MM.1S (cell line): ENCODE measurements at regions not wholly inside any gene's neighbourhood (a gene's known extent, or its start where the extent isn't known, plus 50 kb on each side); places are given as distances from the start of the nearest gene placed in this dataset.

Experiments
- DNase-seq: peaks from one replicate; pipeline ENCODE4 v3.0.0-alpha.2; 2015
- H2AFZ ChIP-seq: fragments of 300-600 bp; sonication (generic); 2 replicates; pipeline ENCODE4 v1.6.0; 2016; ENCODE audit warnings: antibody characterized with exemption, low read length
- H3F3A ChIP-seq: fragments of 300-600 bp; sonication (generic); 2 replicates; pipeline ENCODE4 v1.6.1; 2016; ENCODE audit warnings: mild to moderate bottlenecking, antibody characterized with exemption, low read length, moderate library complexity, mixed read lengths; ENCODE audit not compliant: insufficient read depth
- H3K27ac ChIP-seq: fragments of 300-600 bp; sonication (generic); 2 replicates; pipeline ENCODE4 v1.5.1; 2016; ENCODE audit warnings: mild to moderate bottlenecking, low read length
- H3K27me3 ChIP-seq: fragments of 300-600 bp; sonication (generic); replicated peaks from 2 replicates; pipeline ENCODE4 v1.6.0; 2016; ENCODE audit warnings: low read length; ENCODE audit not compliant: insufficient read depth
- H3K36me3 ChIP-seq: fragments of 300-600 bp; sonication (generic); replicated peaks from 2 replicates; pipeline ENCODE4 v1.6.1; 2016; ENCODE audit warnings: mild to moderate bottlenecking, low read length, mixed read lengths; ENCODE audit not compliant: insufficient read depth
- H3K4me1 ChIP-seq: fragments of 300-600 bp; sonication (generic); 2 replicates; pipeline ENCODE4 v1.6.1; 2016; ENCODE audit warnings: low read length, mixed read lengths
- H3K4me2 ChIP-seq: fragments of 300-600 bp; sonication (generic); 2 replicates; pipeline ENCODE4 v1.6.0; 2016; ENCODE audit warnings: low read depth, low read length
- H3K4me3 ChIP-seq: fragments of 300-600 bp; sonication (generic); 2 replicates; pipeline ENCODE4 v1.5.1; 2016; ENCODE audit warnings: low read length, mixed read lengths
- H3K79me2 ChIP-seq: fragments of 300-600 bp; sonication (generic); 2 replicates; pipeline ENCODE4 v1.6.1; 2016; ENCODE audit warnings: mixed run types, low read length, mixed read lengths
- H3K9ac ChIP-seq: fragments of 300-600 bp; sonication (generic); 2 replicates; pipeline ENCODE4 v1.6.1; 2016; ENCODE audit warnings: low read length, mixed read lengths
- H3K9me2 ChIP-seq: fragments of 300-600 bp; sonication (generic); replicated peaks from 2 replicates; pipeline ENCODE4 v1.6.1; 2016; ENCODE audit warnings: mild to moderate bottlenecking, low read length, mixed read lengths; ENCODE audit not compliant: insufficient read depth
- H3K9me3 ChIP-seq: fragments of 300-600 bp; sonication (generic); replicated peaks from 2 replicates; pipeline ENCODE4 v1.6.1; 2016; ENCODE audit warnings: mild to moderate bottlenecking, low read length, mixed read lengths; ENCODE audit not compliant: insufficient read depth
- H4K20me1 ChIP-seq: fragments of 300-600 bp; sonication (generic); 2 replicates; pipeline ENCODE4 v1.6.1; 2016; ENCODE audit warnings: mild to moderate bottlenecking, low read length, moderate library complexity, mixed read lengths; ENCODE audit not compliant: insufficient read depth
- CTCF ChIP-seq: fragments of 300-600 bp; sonication (generic); IDR thresholded peaks from 2 replicates; pipeline ENCODE4 v1.5.1; 2016; ENCODE audit warnings: antibody characterized with exemption, low read length, mixed read lengths
- EZH2 ChIP-seq: fragments of 300-600 bp; sonication (generic); optimal IDR thresholded peaks from 2 replicates; pipeline ENCODE3; 2017; ENCODE audit warnings: low read depth, mild to moderate bottlenecking, antibody characterized with exemption, low read length, mixed read lengths
- EZH2phosphoT487 ChIP-seq: fragments of 300-600 bp; sonication (generic); IDR thresholded peaks from 2 replicates; pipeline ENCODE4 v1.6.1; 2018; ENCODE audit warnings: antibody characterized with exemption, low read length

DNA sequence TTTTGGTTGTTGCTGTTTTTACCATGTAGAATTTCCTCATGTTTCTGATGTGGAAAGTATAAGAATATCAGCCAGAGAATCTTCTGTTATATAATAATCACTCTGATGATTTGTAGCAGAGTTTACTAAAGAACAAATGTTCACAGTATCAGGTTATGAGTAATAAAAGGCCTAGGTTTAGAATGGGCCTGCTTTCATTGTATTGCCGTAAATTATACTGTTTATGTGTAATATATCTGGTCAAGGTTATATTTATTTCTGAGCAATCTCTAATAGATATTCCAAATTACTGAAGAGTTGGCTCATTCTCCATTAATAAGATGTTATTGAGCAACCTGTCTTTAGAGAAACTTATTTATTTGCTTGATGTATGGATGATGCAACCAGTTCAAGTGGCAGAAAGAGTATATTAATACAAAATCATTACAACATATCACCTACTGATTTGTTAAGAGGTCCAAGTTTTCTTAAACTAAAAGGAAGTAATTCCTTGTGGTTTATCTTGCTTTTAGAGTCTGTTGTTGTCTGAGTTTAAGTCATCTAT, 649.4 kb upstream of the CXADR start:
- no peak overlapping the region for H2AFZ ChIP-seq
- H3K27ac ChIP-seq, result no peak overlapping the region
- H3K79me2 ChIP-seq, result no peaks in the 10 kb centered on the region
- H3F3A ChIP-seq, result no peaks in the 10 kb centered on the region
- DNase-seq, result no peak
- no peaks in the 10 kb centered on the region for H3K4me1 ChIP-seq
- H3K9me3 ChIP-seq, result no peaks in the 10 kb centered on the region
- H3K4me3 ChIP-seq, result no peak overlapping the region
- no peaks in the 10 kb centered on the region for H4K20me1 ChIP-seq
- H3K36me3 ChIP-seq, result no peaks in the 10 kb centered on the region
- no peak overlapping the region for H3K4me2 ChIP-seq
- TF ChIP-seq EZH2, result no peak
- no peak for TF ChIP-seq CTCF
- TF ChIP-seq EZH2phosphoT487, result no peak
- no peak overlapping the region for H3K9ac ChIP-seq
- no peaks in the 10 kb centered on the region for H3K27me3 ChIP-seq
- no peaks in the 10 kb centered on the region for H3K9me2 ChIP-seq

DNA sequence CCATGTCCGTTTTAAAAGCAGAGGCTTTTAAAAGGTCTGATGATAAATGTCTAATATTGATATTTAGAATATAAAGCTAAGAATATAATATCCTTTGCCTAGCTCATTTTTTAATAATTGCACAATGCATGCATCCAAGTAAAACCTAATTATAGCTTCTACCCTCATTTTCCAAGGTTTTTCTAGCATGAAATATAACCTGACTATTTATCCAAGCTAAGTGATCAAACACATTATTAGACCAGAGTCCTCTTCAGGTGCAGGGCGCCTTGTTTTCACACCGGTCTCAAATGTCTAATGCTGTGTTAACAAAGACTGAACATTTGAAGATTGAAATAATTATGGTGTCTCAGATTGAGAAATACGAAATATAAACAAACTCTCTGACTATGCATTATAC, 648.9 kb upstream of the CXADR start:
- H3F3A ChIP-seq, result no peaks in the 10 kb centered on the region
- H3K9me3 ChIP-seq, result no peaks in the 10 kb centered on the region
- H3K4me2 ChIP-seq, result no peak overlapping the region
- H3K9ac ChIP-seq, result no peak overlapping the region
- no peak overlapping the region for H3K4me3 ChIP-seq
- DNase-seq, result no peak
- H4K20me1 ChIP-seq, result no peaks in the 10 kb centered on the region
- no peak overlapping the region for H2AFZ ChIP-seq
- no peaks in the 10 kb centered on the region for H3K4me1 ChIP-seq
- no peak overlapping the region for H3K27ac ChIP-seq
- no peaks in the 10 kb centered on the region for H3K79me2 ChIP-seq
- TF ChIP-seq EZH2phosphoT487, result no peak
- TF ChIP-seq CTCF, result no peak
- TF ChIP-seq EZH2, result no peak
- no peaks in the 10 kb centered on the region for H3K36me3 ChIP-seq
- H3K27me3 ChIP-seq, result no peaks in the 10 kb centered on the region
- no peaks in the 10 kb centered on the region for H3K9me2 ChIP-seq

DNA sequence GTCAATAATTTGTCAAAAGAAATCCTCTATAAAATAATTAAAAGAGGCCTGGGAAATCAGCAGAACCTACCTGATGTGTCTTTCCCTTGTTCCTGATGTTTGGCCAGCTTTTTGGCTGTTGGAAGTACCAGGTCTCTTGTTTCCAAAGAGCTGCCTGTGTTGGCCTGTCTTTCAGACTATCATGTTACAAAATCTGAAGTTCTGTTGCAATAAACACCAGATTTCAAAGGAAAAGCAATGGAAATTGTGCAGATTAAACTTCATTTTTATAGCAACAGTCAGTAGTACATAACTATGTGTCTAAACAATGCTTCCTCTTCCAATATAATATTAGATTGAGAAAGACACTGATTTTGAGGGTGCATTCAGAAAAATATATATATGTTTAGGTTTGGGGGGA, 647.2 kb upstream of the CXADR start:
- no peaks in the 10 kb centered on the region for H3K9me2 ChIP-seq
- no peak overlapping the region for H2AFZ ChIP-seq
- H3K4me3 ChIP-seq, result no peak overlapping the region
- TF ChIP-seq EZH2phosphoT487 (no peak), EZH2 (no peak), CTCF (no peak)
- H3K4me2 ChIP-seq, result no peak overlapping the region
- no peaks in the 10 kb centered on the region for H3K79me2 ChIP-seq
- H3K27me3 ChIP-seq, result no peaks in the 10 kb centered on the region
- H3F3A ChIP-seq, result no peaks in the 10 kb centered on the region
- no peaks in the 10 kb centered on the region for H4K20me1 ChIP-seq
- no peaks in the 10 kb centered on the region for H3K36me3 ChIP-seq
- DNase-seq, result no peak
- H3K27ac ChIP-seq, result no peak overlapping the region
- no peaks in the 10 kb centered on the region for H3K4me1 ChIP-seq
- no peaks in the 10 kb centered on the region for H3K9me3 ChIP-seq
- H3K9ac ChIP-seq, result no peak overlapping the region
